GM21360 (cell line): ENCODE measurements at regions not wholly inside any gene's neighbourhood (a gene's known extent, or its start where the extent isn't known, plus 50 kb on each side); places are given as distances from the start of the nearest gene placed in this dataset.
"Not testable (repeated sequence)": the region's sequence is repeated elsewhere in the genome, so short reads cannot be mapped to it uniquely, and the experiment has no call there.

Experiments used
- ATAC-seq: cut with Tn5 transposase; IDR thresholded peaks from one replicate; pipeline ENCODE4 v1.9.1; 2021; ENCODE audit warnings: mild to moderate bottlenecking, moderate library complexity; ENCODE audit not compliant: unreplicated experiment

GRCh38 chr3:69648126-69648525, 91.1 kb upstream of the MITF start:
- ATAC-seq = no peak

DNA sequence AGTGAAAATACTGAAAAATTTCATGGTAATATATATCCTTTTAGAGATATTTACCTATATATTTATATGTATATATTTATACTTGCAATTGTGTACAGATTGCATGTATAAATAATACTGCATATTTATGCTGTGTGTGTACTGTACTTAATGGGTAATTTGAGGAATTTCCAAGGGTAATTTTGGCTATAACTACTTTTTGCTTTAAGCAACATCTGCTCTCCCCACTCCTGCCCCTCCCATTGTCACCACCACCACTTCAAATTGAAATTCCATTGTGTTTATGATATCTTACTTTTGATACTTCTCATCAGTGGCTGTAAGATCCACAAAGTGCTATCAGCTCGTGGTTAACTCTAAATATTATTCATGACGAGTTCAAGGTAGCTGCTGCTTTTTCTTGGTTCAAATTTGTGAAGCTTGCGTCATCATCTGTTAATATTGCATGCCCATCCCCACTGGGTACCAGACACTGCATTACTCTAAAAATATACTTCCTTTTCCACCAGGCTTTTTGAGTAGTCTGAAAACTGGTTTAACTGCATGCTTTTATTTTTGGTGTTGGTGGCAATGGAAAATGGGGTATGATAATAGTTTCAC, 91.7 kb upstream of the MITF start:
- ATAC-seq = no peak

DNA sequence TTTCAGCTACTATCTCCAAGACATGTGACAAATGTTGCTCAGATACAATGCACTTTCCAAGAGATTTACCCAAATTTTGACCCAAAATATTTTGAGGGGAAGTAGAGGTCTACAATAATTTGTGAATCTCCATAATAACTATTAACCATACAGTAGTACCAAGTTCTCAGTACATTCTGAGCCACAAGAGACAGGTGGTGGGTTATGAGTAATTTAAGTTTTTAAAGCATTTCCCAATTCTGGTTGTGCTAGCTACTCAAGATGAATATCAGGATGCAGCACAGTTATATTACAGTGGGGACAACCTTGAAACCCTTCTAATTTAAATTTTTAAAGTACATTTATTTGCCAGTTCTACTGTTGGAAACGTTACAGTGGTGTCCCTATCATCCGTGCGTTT, 92.2 kb upstream of the MITF start:
- no peak for ATAC-seq

GRCh38 chr3:69646287-69647067, 92.8 kb upstream of the MITF start:
- no peak for ATAC-seq

DNA sequence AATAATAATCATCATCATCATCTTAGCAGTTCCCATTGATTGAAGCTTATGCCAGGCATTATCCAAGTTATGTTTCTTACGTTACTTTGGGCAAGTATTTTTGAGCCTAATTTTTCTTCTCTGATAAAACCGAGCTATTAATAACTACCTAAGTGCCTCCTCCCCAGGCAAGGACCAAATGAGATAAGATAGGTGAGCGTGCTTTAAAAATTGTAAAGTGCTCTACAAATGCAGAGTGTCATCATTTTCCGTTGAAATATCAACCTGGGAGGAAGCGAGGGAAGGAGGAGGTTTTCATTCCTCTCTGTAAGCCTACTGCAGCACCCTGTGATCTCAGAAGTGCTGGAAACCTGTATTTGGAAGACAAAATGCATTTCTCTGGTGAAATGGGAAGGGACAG, 96.7 kb upstream of the MITF start:
- no peak for ATAC-seq

GRCh38 chr3:69639851-69640250, 99.4 kb upstream of the MITF start:
- no peak for ATAC-seq

- no peak for ATAC-seq
Observed at GRCh38 chr3:69628951-69629350, 110.3 kb upstream of the MITF start.

GRCh38 chr3:69613286-69613685, 126.0 kb upstream of the MITF start:
- no peak for ATAC-seq

GRCh38 chr3:69612791-69613190, 126.5 kb upstream of the MITF start:
- ATAC-seq = no peak

DNA sequence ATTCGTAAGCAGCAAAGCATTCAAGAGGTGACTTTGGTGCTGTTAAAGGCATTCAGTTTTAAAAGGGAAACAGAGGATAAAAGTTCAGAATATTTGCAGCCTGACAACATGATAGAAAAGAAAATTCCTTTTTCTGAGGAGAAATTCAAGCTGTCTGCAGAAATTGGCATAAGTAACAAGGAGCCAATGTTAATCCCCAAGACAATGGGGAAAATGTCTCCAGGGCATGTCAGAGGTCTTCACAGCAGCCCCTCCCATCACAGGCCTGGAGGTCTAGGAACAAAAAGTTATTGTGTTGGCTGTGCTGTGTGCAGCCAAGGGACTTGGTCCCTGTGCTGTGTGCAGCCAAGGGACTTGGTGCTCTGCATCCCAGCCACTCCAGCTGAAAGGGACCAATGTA, 129.7 kb upstream of the MITF start:
- ATAC-seq = not testable (repeated sequence)

DNA sequence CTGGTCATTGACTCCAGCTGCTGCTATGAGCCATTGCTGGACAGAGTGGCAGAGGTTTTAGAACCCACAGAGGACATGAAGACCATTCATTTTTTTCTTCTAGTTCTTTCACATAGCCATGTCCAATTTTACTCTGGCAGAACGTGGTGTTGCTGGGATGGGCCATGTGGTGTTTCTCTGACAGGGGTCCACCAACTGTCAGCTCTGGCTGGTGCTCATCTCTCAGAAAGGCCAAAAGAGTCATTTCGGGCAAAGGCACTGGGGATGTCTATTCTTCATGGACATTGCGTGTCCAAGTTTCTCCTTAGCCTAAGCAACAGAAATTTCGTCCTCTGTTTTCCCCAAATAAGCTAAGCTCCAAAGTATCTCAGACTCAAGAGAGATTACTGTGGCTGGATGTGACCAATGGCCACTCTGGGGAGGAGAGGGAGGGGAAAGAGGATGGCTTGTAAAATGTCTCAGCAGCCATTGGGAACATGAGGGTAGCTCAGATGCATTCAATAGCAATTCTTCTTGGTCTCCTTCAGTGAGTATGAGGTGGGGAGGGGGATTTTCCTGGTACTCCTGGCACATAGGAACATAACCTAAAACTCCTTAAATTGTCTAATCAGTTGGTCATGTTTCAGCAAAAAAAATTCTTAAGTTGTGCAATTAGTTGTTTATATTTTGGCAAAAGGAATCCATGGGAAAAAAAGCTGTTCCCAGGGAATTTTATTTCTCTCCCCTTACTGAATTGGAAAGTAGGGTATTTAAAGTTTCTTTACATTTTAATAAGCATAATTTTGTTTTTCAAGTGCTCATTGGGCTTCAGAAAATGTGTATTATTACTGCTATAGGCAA, 131.6 kb upstream of the MITF start:
- ATAC-seq = no peak

DNA sequence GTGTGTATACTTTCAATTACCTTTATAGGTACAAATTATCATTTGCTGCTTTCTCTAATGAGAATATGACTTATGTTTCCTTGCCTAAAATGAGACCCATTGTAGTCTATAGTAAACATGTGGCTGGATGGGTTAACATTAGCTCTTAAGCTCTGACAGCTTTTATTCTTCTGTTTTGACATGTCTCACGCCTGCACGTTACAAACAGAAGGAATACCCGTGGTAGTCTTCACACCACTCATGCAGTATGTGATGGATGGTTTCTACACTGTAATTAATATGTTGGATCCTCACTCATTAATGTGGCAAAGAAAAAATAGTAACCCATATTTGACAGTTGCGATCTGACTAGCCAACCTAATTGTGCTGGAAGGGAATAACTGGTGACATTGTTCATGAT, 133.4 kb upstream of the MITF start:
- no peak for ATAC-seq

DNA sequence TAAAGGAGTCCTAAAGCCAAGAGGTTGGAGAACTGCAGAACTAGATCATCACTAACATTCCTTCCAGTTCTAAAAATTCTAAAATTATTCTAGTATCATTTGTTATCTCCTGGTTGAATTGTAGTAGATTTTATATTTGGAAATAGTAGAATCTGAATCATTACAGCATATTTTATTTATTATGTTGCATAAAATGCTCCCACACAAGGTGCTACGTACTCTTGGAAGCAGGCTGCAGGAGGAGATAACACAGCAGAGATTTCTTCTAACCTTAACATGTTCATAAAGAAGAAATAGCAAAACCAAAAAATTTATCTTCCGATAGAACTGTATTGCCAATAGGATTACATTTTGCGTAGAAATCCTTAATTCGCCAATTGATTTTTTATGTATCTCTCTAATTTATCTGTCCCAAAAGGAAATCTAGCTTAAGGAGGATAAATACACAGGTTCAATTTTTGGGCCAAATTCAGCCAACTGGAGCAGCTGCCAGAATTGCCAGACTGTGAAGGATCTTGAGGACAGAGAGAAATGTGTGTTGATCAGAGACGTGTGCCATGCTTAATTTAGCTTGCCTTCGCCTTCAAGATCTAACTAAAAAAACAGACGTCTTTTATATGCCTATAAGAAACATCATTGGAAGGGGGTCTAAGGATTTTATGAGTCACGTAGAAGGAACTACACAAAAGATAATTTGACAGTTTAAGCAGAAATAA, 134.4 kb upstream of the MITF start:
- no peak for ATAC-seq

DNA sequence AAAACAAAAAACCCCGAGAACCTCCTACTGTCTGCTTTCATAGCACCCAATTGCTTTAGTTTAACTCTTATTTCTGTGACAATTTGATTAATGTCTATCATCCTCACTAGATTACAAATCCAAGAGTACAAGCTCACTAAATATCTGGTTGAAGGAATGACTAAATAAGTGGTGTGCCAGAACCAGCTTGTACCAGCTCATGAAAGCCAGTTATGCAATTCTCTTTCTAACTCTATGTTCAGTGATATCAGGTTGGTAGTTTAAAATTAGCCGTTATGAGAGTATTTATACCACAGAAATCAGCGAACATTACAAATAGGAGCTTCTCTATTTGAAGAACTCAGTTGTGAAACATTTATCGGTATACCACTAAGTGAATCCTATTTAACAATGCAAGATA, 137.2 kb upstream of the MITF start:
- no peak for ATAC-seq

- no peak for ATAC-seq
Observed at GRCh38 chr3:69594286-69594685, 145.0 kb upstream of the MITF start.

GRCh38 chr3:69591164-69591736, 148.0 kb upstream of the MITF start:
- no peak for ATAC-seq

DNA sequence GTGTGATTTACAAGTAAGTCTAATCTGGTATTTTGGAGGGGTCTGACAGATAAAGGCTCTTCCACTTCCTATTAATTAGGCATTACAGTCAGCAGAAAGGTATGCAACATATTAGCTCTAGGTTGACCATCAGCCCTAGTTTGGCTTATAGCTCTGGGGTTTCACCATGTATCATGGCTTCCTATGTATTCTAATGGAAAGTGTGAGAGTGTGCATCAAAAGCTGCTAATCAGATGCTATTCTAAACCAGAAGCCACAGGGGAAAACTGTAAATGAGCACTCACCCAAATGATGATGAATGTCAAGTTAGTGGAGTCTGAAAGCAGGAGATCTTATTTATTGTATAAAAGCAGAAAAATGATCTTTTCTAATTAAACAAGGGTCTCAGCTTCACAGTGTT, 149.2 kb upstream of the MITF start:
- no peak for ATAC-seq

- ATAC-seq = no peak
Observed at GRCh38 chr3:69588170-69588569, 151.1 kb upstream of the MITF start.

GRCh38 chr3:69585472-69585871, 153.8 kb upstream of the MITF start:
- ATAC-seq = no peak

DNA sequence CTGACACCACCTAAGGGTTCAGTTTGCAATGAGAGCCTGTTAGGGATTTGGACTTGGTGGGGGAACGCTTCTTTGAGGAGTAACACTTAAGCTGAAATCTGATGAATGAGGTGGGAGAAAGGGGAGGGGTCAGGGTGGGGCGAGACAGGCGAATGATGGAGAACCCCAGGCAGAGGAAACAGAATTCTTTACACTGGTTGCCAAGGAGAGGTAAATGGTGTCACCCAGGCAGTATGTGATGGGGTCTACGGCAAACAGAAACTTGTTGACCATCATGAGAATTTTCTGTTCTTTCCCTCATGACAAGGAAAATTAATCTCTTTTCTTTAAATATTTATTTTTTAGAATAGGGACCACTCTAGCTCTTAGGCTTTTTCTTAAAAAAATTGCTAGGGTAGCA, 157.2 kb upstream of the MITF start:
- ATAC-seq = no peak
